Body of pancreas (tissue), 4 donors: ENCODE measurements at regions not wholly inside any gene's neighbourhood (a gene's known extent, or its start where the extent isn't known, plus 50 kb on each side); places are given as distances from the start of the nearest gene placed in this dataset.

ENCODE experiments used
- CTCF ChIP-seq, 7 experiments: fragments of 450-650 bp in 4 of 7; fragments of 200-600 bp in 3 of 7; sonication (generic) in 3 of 7; IDR thresholded peaks; one replicate each; pipeline ENCODE4 v1.5.1; 2016 to 2019; ENCODE audit warnings: antibody characterized with exemption in 7 of 7
- POLR2A ChIP-seq, 3 donors: fragments of 450-650 bp; IDR thresholded peaks; one replicate each; pipeline ENCODE4 v1.6.1; 2016; ENCODE audit warnings: antibody characterized with exemption in 3 of 3, mild to moderate bottlenecking in 2 of 3

GRCh38 chr1:115440733-115441132 is 102.7 kb upstream of the NGF start:
- TF ChIP-seq CTCF (IDR thresholded peaks at IDR 0.05) = no peak
- no peak for TF ChIP-seq POLR2A (IDR thresholded peaks at IDR 0.05)
